ENCODE measurements at regions not wholly inside any gene's neighbourhood (a gene's known extent, or its start where the extent isn't known, plus 50 kb on each side); places are given as distances from the start of the nearest gene placed in this dataset.

DNA sequence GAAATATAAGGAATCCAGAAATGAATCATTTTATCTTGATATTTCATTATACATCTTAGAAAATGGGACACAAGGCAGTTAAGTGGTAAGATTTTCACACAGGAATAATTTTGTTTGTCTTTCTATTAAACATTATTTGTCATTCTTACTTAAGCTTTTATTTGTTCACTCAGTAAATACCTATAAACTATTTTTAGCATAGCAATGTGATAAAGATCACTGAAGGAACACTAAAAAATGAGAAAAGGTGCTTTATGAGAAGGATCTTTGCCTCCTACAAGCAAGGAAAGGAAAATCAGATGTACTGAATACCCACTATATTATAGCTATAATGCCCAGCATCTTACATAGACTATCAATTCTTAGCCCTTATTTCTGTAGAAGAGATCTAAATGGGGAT lies 176.2 kb upstream of the NYAP2 start:
- H3K4me3 ChIP-seq (IDR thresholded peaks at IDR 0.05; ENCODE audit: insufficient read depth, low read depth, low read length) = no peak overlapping the region
- no peak overlapping the region for H3K9ac ChIP-seq
- no peaks in the 10 kb centered on the region for H3K4me1 ChIP-seq (ENCODE audit: low read depth, poor library complexity, severe bottlenecking)

DNA sequence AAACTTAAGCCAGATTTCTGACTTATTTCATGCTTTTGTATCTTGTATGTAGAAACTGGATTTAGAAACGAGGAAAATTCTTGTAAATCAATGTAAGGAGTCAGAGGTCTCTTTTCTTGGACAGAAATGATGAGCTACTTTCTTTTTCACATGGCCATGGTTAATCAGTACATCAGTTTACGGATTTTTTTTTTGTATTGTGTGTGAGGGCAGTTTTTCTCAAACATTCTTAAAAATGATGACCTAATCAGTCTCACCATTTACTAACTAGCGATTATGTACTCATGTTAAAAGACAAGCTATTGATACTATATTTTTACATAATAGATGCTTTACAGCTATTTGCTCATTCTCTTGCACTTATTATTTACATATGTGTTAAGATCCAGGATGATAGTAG lies 165.2 kb upstream of the DOCK10 start:
- H3K27me3 ChIP-seq (ENCODE audit: insufficient read depth, low read depth) = no peaks in the 10 kb centered on the region
- H3K4me3 ChIP-seq (IDR thresholded peaks at IDR 0.05; ENCODE audit: insufficient read depth, low read depth, low read length) = no peak overlapping the region
- no peaks in the 10 kb centered on the region for H3K79me2 ChIP-seq (ENCODE audit: insufficient read depth, low read depth)
- H3K4me2 ChIP-seq = no peak overlapping the region
- H3K27ac ChIP-seq = no peak overlapping the region
- H3K9ac ChIP-seq = no peak overlapping the region
- TF ChIP-seq, protein P1, sequence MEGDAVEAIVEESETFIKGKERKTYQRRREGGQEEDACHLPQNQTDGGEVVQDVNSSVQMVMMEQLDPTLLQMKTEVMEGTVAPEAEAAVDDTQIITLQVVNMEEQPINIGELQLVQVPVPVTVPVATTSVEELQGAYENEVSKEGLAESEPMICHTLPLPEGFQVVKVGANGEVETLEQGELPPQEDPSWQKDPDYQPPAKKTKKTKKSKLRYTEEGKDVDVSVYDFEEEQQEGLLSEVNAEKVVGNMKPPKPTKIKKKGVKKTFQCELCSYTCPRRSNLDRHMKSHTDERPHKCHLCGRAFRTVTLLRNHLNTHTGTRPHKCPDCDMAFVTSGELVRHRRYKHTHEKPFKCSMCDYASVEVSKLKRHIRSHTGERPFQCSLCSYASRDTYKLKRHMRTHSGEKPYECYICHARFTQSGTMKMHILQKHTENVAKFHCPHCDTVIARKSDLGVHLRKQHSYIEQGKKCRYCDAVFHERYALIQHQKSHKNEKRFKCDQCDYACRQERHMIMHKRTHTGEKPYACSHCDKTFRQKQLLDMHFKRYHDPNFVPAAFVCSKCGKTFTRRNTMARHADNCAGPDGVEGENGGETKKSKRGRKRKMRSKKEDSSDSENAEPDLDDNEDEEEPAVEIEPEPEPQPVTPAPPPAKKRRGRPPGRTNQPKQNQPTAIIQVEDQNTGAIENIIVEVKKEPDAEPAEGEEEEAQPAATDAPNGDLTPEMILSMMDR (conservative IDR thresholded peaks at IDR 0.05; ENCODE audit: low read depth, low read length) = no peak
- H2AFZ ChIP-seq (ENCODE audit: low read depth) = no peak overlapping the region
- H4K20me1 ChIP-seq (ENCODE audit: insufficient read depth) = no peaks in the 10 kb centered on the region
- H3K36me3 ChIP-seq (ENCODE audit: insufficient read depth) = no peaks in the 10 kb centered on the region
- no peaks in the 10 kb centered on the region for H3K4me1 ChIP-seq (ENCODE audit: low read depth, poor library complexity, severe bottlenecking)

More for the DNA sequence above, 176.2 kb upstream of the NYAP2 start:
- H2AFZ ChIP-seq (ENCODE audit: low read depth) = no peak overlapping the region
- H4K20me1 ChIP-seq (ENCODE audit: insufficient read depth) = no peaks in the 10 kb centered on the region
- no peaks in the 10 kb centered on the region for H3K79me2 ChIP-seq (ENCODE audit: insufficient read depth, low read depth)
- no peak overlapping the region for H3K27ac ChIP-seq
- no peaks in the 10 kb centered on the region for H3K27me3 ChIP-seq (ENCODE audit: insufficient read depth, low read depth)
- TF ChIP-seq, protein P1 (conservative IDR thresholded peaks at IDR 0.05; ENCODE audit: low read depth, low read length) = no peak
- no peak overlapping the region for H3K4me2 ChIP-seq
- no peaks in the 10 kb centered on the region for H3K36me3 ChIP-seq (ENCODE audit: insufficient read depth)

DNA sequence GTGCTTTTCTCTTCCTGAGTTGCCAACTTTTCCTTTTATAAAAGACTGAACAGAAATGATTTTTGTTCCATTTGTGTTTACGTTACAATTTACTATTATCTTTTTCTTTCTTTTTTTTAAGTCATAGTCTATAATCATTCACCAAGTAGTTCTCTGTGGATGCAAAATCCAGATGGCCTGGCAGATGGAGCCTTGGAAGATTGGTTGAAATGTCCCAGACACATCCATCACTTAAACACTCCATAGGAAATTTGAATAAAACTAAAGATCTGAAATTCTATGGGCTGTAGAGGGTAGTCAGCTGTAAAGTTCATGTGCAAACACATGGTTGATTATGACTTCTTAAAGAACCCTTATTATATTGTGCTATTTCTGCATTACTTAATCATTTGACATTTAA lies 164.8 kb upstream of the DOCK10 start:
- Histone ChIP-seq H4K20me1 (ENCODE audit: insufficient read depth) (no peaks in the 10 kb centered on the region), H3K27ac (no peak overlapping the region), H3K4me2 (no peak overlapping the region), H3K4me3 (IDR thresholded peaks at IDR 0.05; ENCODE audit: insufficient read depth, low read depth, low read length) (no peak overlapping the region), H3K4me1 (ENCODE audit: low read depth, poor library complexity, severe bottlenecking) (no peaks in the 10 kb centered on the region), H3K79me2 (ENCODE audit: insufficient read depth, low read depth) (no peaks in the 10 kb centered on the region), H2AFZ (ENCODE audit: low read depth) (no peak overlapping the region), H3K9ac (no peak overlapping the region), H3K27me3 (ENCODE audit: insufficient read depth, low read depth) (no peaks in the 10 kb centered on the region), H3K36me3 (ENCODE audit: insufficient read depth) (no peaks in the 10 kb centered on the region)
- TF ChIP-seq, protein P1 (conservative IDR thresholded peaks at IDR 0.05; ENCODE audit: low read depth, low read length) = no peak

DNA sequence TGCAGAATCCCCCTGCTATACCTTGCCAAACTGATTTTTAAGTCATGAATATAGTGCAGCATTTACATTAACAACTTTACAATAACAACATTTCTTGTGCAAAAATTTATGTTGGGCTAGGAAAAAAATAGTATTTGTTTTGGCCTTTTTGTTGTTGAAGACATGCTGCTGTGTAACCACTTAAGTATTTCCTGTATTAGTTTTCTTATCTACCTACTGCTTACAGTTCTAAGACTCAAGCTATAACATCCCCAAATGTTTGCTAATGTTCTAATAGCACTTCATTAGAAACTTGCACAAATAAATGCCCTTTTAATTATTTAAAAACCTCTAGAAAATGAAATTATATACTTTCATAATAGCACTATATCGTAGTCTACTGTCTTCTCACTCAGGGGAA lies 154.3 kb upstream of the DOCK10 start:
- no peaks in the 10 kb centered on the region for H4K20me1 ChIP-seq (ENCODE audit: insufficient read depth)
- H3K9ac ChIP-seq = no peak overlapping the region
- H3K79me2 ChIP-seq (ENCODE audit: insufficient read depth, low read depth) = no peaks in the 10 kb centered on the region
- no peak overlapping the region for H3K27ac ChIP-seq
- H3K4me3 ChIP-seq (IDR thresholded peaks at IDR 0.05; ENCODE audit: insufficient read depth, low read depth, low read length) = no peak overlapping the region
- no peak overlapping the region for H2AFZ ChIP-seq (ENCODE audit: low read depth)
- TF ChIP-seq, protein P1 (conservative IDR thresholded peaks at IDR 0.05; ENCODE audit: low read depth, low read length) = no peak
- no peaks in the 10 kb centered on the region for H3K36me3 ChIP-seq (ENCODE audit: insufficient read depth)
- H3K4me2 ChIP-seq = no peak overlapping the region
- no peaks in the 10 kb centered on the region for H3K27me3 ChIP-seq (ENCODE audit: insufficient read depth, low read depth)
- no peaks in the 10 kb centered on the region for H3K4me1 ChIP-seq (ENCODE audit: low read depth, poor library complexity, severe bottlenecking)
